ENCODE measurements at regions not wholly inside any gene's neighbourhood (a gene's known extent, or its start where the extent isn't known, plus 50 kb on each side); places are given as distances from the start of the nearest gene placed in this dataset.
"Not testable (repeated sequence)": the region's sequence is repeated elsewhere in the genome, so short reads cannot be mapped to it uniquely, and the experiment has no call there.

GRCh38 chr5:17331651-17332050, 114.2 kb downstream of the BASP1 start:
- 95% methylated on average over 4 of the region's 4 CpGs for WGBS

DNA sequence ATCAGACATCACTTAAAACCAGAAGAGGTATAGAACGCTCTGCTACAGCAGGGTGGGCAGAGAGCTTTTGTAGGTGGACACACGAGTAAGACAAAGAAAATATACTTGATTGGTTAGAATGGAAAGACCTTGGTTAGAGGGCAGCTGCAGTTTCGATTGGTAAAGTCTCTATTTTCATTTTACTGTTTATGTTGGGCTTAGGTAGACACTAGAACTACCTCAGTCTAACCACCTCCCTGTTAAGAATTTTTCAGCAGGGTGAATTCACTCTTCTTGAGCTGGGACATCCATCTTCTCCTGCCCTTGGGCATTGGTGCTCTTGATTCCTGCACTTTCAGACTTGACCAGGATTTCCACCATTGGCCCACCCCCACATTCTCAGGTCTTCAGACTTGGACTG, 116.3 kb downstream of the BASP1 start:
- Histone ChIP-seq H3K4ac (ENCODE audit: low read depth in 1 of 2, low read length in 2 of 2) (no peak overlapping the region), H3K14ac (ENCODE audit: low read length in 2 of 2) (no peak overlapping the region), H2BK12ac (ENCODE audit: low read length in 2 of 2) (no peak overlapping the region), H3K4me1 (ENCODE audit: control insufficient read depth, insufficient read depth, low read depth, low read length) (no peaks in the 10 kb centered on the region), H2AFZ (ENCODE audit: low read depth, low read length) (no peak overlapping the region), H2AK5ac (ENCODE audit: low read length, severe bottlenecking) (no peak overlapping the region), H2BK5ac (ENCODE audit: low read depth, low read length, poor library complexity, severe bottlenecking) (no peak overlapping the region), H3K79me1 (replicated peaks; ENCODE audit: low read length, poor library complexity, severe bottlenecking) (no peaks in the 10 kb centered on the region), H2BK120ac (ENCODE audit: low read depth, low read length) (no peak overlapping the region), H4K91ac (ENCODE audit: low read length) (no peak overlapping the region), H3K23ac (ENCODE audit: low read length in 2 of 2) (no peak overlapping the region), H3K4me2 (ENCODE audit: low read length, poor library complexity, severe bottlenecking) (no peak overlapping the region), H3K9me3 (ENCODE audit: control insufficient read depth, low read length) (peaks cover 11% of the 10 kb centered on the region), H3K27ac (ENCODE audit: low read length, poor library complexity, severe bottlenecking) (no peak overlapping the region), H3K27me3 (ENCODE audit: control insufficient read depth in 1 of 2, insufficient read depth in 1 of 2, low read length in 2 of 2) (no peaks in the 10 kb centered on the region), H3K9ac (ENCODE audit: low read length) (no peak overlapping the region), H4K8ac (ENCODE audit: low read length) (no peak overlapping the region), H2BK15ac (ENCODE audit: low read depth, poor library complexity, severe bottlenecking) (no peak overlapping the region), H3K18ac (ENCODE audit: low read depth in 1 of 2, low read length in 2 of 2) (no peak overlapping the region), H3K36me3 (ENCODE audit: control insufficient read depth in 1 of 2, insufficient read depth in 2 of 2, low read depth in 1 of 2, low read length in 2 of 2) (no peaks in the 10 kb centered on the region), H3K4me3 (ENCODE audit: insufficient read depth in 1 of 2, low read depth in 1 of 2, low read length in 2 of 2) (no peak overlapping the region)
- 100% methylated on average over 2 of the region's 3 CpGs for WGBS
- no peak for DNase-seq

More at GRCh38 chr5:17331651-17332050, 114.2 kb downstream of the BASP1 start:
- Histone ChIP-seq H3K14ac (ENCODE audit: low read length in 2 of 2) (no peak overlapping the region), H3K23ac (ENCODE audit: low read length in 2 of 2) (no peak overlapping the region), H2BK15ac (ENCODE audit: low read depth, poor library complexity, severe bottlenecking) (no peak overlapping the region), H2BK12ac (ENCODE audit: low read length in 2 of 2) (no peak overlapping the region), H2AK5ac (ENCODE audit: low read length, severe bottlenecking) (no peak overlapping the region), H2BK5ac (ENCODE audit: low read depth, low read length, poor library complexity, severe bottlenecking) (no peak overlapping the region), H2BK120ac (ENCODE audit: low read depth, low read length) (no peak overlapping the region), H3K4me3 (ENCODE audit: insufficient read depth in 1 of 2, low read depth in 1 of 2, low read length in 2 of 2) (no peak overlapping the region), H3K27me3 (ENCODE audit: control insufficient read depth in 1 of 2, insufficient read depth in 1 of 2, low read length in 2 of 2) (no peaks in the 10 kb centered on the region), H2AFZ (ENCODE audit: low read depth, low read length) (no peak overlapping the region), H3K79me1 (replicated peaks; ENCODE audit: low read length, poor library complexity, severe bottlenecking) (no peaks in the 10 kb centered on the region), H3K36me3 (ENCODE audit: control insufficient read depth in 1 of 2, insufficient read depth in 2 of 2, low read depth in 1 of 2, low read length in 2 of 2) (no peaks in the 10 kb centered on the region), H3K18ac (ENCODE audit: low read depth in 1 of 2, low read length in 2 of 2) (no peak overlapping the region), H3K27ac (ENCODE audit: low read length, poor library complexity, severe bottlenecking) (no peak overlapping the region), H3K4me2 (ENCODE audit: low read length, poor library complexity, severe bottlenecking) (no peak overlapping the region), H3K4me1 (ENCODE audit: control insufficient read depth, insufficient read depth, low read depth, low read length) (no peaks in the 10 kb centered on the region), H3K4ac (ENCODE audit: low read depth in 1 of 2, low read length in 2 of 2) (no peak overlapping the region), H4K8ac (ENCODE audit: low read length) (no peak overlapping the region), H3K9me3 (ENCODE audit: control insufficient read depth, low read length) (peaks cover 5% of the 10 kb centered on the region), H3K9ac (ENCODE audit: low read length) (no peak overlapping the region), H4K91ac (ENCODE audit: low read length) (no peak overlapping the region)
- DNase-seq, result no peak

GRCh38 chr5:17336054-17336453, 118.6 kb downstream of the BASP1 start:
- Histone ChIP-seq H3K23ac (ENCODE audit: low read length in 2 of 2) (no peak overlapping the region), H3K9ac (ENCODE audit: low read length) (no peak overlapping the region), H3K27ac (ENCODE audit: low read length, poor library complexity, severe bottlenecking) (no peak overlapping the region), H2BK12ac (ENCODE audit: low read length in 2 of 2) (no peak overlapping the region), H2BK15ac (ENCODE audit: low read depth, poor library complexity, severe bottlenecking) (no peak overlapping the region), H3K4me3 (ENCODE audit: insufficient read depth in 1 of 2, low read depth in 1 of 2, low read length in 2 of 2) (no peak overlapping the region), H3K36me3 (ENCODE audit: control insufficient read depth in 1 of 2, insufficient read depth in 2 of 2, low read depth in 1 of 2, low read length in 2 of 2) (no peaks in the 10 kb centered on the region), H3K79me1 (replicated peaks; ENCODE audit: low read length, poor library complexity, severe bottlenecking) (no peaks in the 10 kb centered on the region), H3K9me3 (ENCODE audit: control insufficient read depth, low read length) (peaks cover 11% of the 10 kb centered on the region), H4K91ac (ENCODE audit: low read length) (no peak overlapping the region), H3K4me2 (ENCODE audit: low read length, poor library complexity, severe bottlenecking) (no peak overlapping the region), H2AFZ (ENCODE audit: low read depth, low read length) (no peak overlapping the region), H4K8ac (ENCODE audit: low read length) (no peak overlapping the region), H3K4me1 (ENCODE audit: control insufficient read depth, insufficient read depth, low read depth, low read length) (no peaks in the 10 kb centered on the region), H2BK120ac (ENCODE audit: low read depth, low read length) (no peak overlapping the region), H3K14ac (ENCODE audit: low read length in 2 of 2) (no peak overlapping the region), H3K18ac (ENCODE audit: low read depth in 1 of 2, low read length in 2 of 2) (no peak overlapping the region), H2BK5ac (ENCODE audit: low read depth, low read length, poor library complexity, severe bottlenecking) (no peak overlapping the region), H3K4ac (ENCODE audit: low read depth in 1 of 2, low read length in 2 of 2) (no peak overlapping the region), H2AK5ac (ENCODE audit: low read length, severe bottlenecking) (no peak overlapping the region), H3K27me3 (ENCODE audit: control insufficient read depth in 1 of 2, insufficient read depth in 1 of 2, low read length in 2 of 2) (no peaks in the 10 kb centered on the region)
- WGBS, result 100% methylated on average over 1 of the region's 1 CpG
- no peak for DNase-seq

GRCh38 chr5:17336723-17337122, 119.3 kb downstream of the BASP1 start:
- H3K36me3 ChIP-seq (ENCODE audit: control insufficient read depth in 1 of 2, insufficient read depth in 2 of 2, low read depth in 1 of 2, low read length in 2 of 2); H3K9ac ChIP-seq (ENCODE audit: low read length); H4K91ac ChIP-seq (ENCODE audit: low read length); H3K4ac ChIP-seq (ENCODE audit: low read depth in 1 of 2, low read length in 2 of 2); H3K23ac ChIP-seq (ENCODE audit: low read length in 2 of 2); DNase-seq; H3K79me1 ChIP-seq (replicated peaks; ENCODE audit: low read length, poor library complexity, severe bottlenecking); H3K27ac ChIP-seq (ENCODE audit: low read length, poor library complexity, severe bottlenecking); H2BK5ac ChIP-seq (ENCODE audit: low read depth, low read length, poor library complexity, severe bottlenecking); H3K27me3 ChIP-seq (ENCODE audit: control insufficient read depth in 1 of 2, insufficient read depth in 1 of 2, low read length in 2 of 2); H3K4me1 ChIP-seq (ENCODE audit: control insufficient read depth, insufficient read depth, low read depth, low read length); H2AFZ ChIP-seq (ENCODE audit: low read depth, low read length); H2BK15ac ChIP-seq (ENCODE audit: low read depth, poor library complexity, severe bottlenecking); H3K4me2 ChIP-seq (ENCODE audit: low read length, poor library complexity, severe bottlenecking); H2BK120ac ChIP-seq (ENCODE audit: low read depth, low read length); H3K4me3 ChIP-seq (ENCODE audit: insufficient read depth in 1 of 2, low read depth in 1 of 2, low read length in 2 of 2); H3K14ac ChIP-seq (ENCODE audit: low read length in 2 of 2); H2AK5ac ChIP-seq (ENCODE audit: low read length, severe bottlenecking); H2BK12ac ChIP-seq (ENCODE audit: low read length in 2 of 2); H4K8ac ChIP-seq (ENCODE audit: low read length); H3K18ac ChIP-seq (ENCODE audit: low read depth in 1 of 2, low read length in 2 of 2): not testable (repeated sequence)
- WGBS, result 72% methylated on average over 3 of the region's 3 CpGs
- H3K9me3 ChIP-seq (ENCODE audit: control insufficient read depth, low read length), result peaks cover 11% of the 10 kb centered on the region

All from mesenchymal stem cell (in vitro differentiated cells and primary cell).